ENCODE measurements at regions not wholly inside any gene's neighbourhood (a gene's known extent, or its start where the extent isn't known, plus 50 kb on each side); places are given as distances from the start of the nearest gene placed in this dataset.

GRCh38 chr18:60010513-60010912 is 110.7 kb downstream of the PMAIP1 start:
- Histone ChIP-seq H3K79me2 (ENCODE audit: control insufficient read depth in 1 of 2, insufficient read depth in 2 of 2, low read length in 2 of 2) (no peaks in the 10 kb centered on the region), H3K4me1 (replicated peaks in 1 of 4; ENCODE audit: control insufficient read depth in 3 of 4, insufficient read depth in 4 of 4, low read length in 3 of 4) (no peaks in the 10 kb centered on the region), H2AFZ (ENCODE audit: low read length) (no peak overlapping the region), H2BK20ac (ENCODE audit: low read length) (no peak overlapping the region), H3K79me1 (ENCODE audit: low read depth, low read length) (no peaks in the 10 kb centered on the region), H2BK120ac (replicated peaks; ENCODE audit: low read depth, low read length) (no peak overlapping the region), H3K23me2 (ENCODE audit: low read depth, low read length) (no peaks in the 10 kb centered on the region), H3K14ac (ENCODE audit: insufficient read length) (no peak overlapping the region), H3K9ac (replicated peaks in 1 of 4; ENCODE audit: extremely low read depth in 1 of 4, low read depth in 3 of 4, low read length in 3 of 4) (no peak overlapping the region), H3K27ac (ENCODE audit: low read depth, low read length) (no peak overlapping the region), H3K23ac (ENCODE audit: insufficient read length) (no peak overlapping the region), H3K4ac (replicated peaks; ENCODE audit: insufficient read length, low read depth, low read length) (no peak overlapping the region), H3K4me2 (ENCODE audit: insufficient read depth in 1 of 2, low read depth in 2 of 2, low read length in 2 of 2) (no peak overlapping the region), H2BK12ac (ENCODE audit: low read depth, low read length) (no peak overlapping the region), H3K27me3 (replicated peaks in 1 of 4; ENCODE audit: control insufficient read depth in 3 of 4, extremely low read depth in 1 of 4, insufficient read depth in 3 of 4, low read length in 3 of 4) (no peaks in the 10 kb centered on the region), H3K4me3 (ENCODE audit: extremely low read depth in 1 of 4, insufficient read depth in 2 of 4, low read depth in 3 of 4, low read length in 4 of 4) (no peak overlapping the region), H3K18ac (ENCODE audit: extremely low read depth, low read length) (no peak overlapping the region), H2BK15ac (ENCODE audit: low read length) (no peak overlapping the region), H4K91ac (replicated peaks; ENCODE audit: insufficient read length, low read length) (no peak overlapping the region), H4K8ac (ENCODE audit: extremely low read depth, insufficient read depth, low read length) (peak overlapping the region; percentile 59; the same call in 1 of the 2 replicates), H2AK5ac (ENCODE audit: low read depth, low read length) (no peak overlapping the region), H3K56ac (replicated peaks; ENCODE audit: insufficient read length, low read depth, low read length) (no peak overlapping the region), H3K36me3 (ENCODE audit: control insufficient read depth in 2 of 4, insufficient read depth in 4 of 4, low read length in 3 of 4) (no peaks in the 10 kb centered on the region; a peak in 1 of 8 replicates), H2BK5ac (ENCODE audit: low read depth, low read length) (no peak overlapping the region), H4K20me1 (replicated peaks in 1 of 2; ENCODE audit: control insufficient read depth in 1 of 2, insufficient read depth in 2 of 2, low read length in 2 of 2) (no peaks in the 10 kb centered on the region), H4K5ac (ENCODE audit: insufficient read length, low read depth, low read length) (no peak overlapping the region), H3K9me3 (ENCODE audit: insufficient read depth in 2 of 2, low read depth in 1 of 2, low read length in 1 of 2) (peaks cover 0 to 9% of the 10 kb centered on the region in 2 experiments; a peak in 1 of 4 replicates)
- DNase-seq (ENCODE audit: low read depth in 1 of 2, low spot score in 2 of 2) (no peak), FAIRE-seq (no peak)
- ChIA-PET CTCF (ENCODE audit: partially characterized antibody) (interaction anchor here (1.4 kb wide), 1 partner anchor 15 kb away, joined by 3 read pairs; no protein-coding TSS in a partner anchor), POLR2A (ENCODE audit: partially characterized antibody) (no interaction called here)
- 97% methylated on average over 23 of the region's 23 CpGs; no CpG with 5 or more reads in 1 of the 2 experiments for WGBS, 2 experiments (ENCODE audit: extremely low coverage in 1 of 2, insufficient coverage in 1 of 2, insufficient read length in 1 of 2, insufficient replicate concordance in 2 of 2, low coverage in 1 of 2, low lambda C conversion rate in 2 of 2, missing lambda C conversion rate in 1 of 2)
- no peak for TF ChIP-seq TAF1 (IDR thresholded peaks at IDR 0.05; ENCODE audit: low read depth, low read length)
- TF ChIP-seq FOSL1 (IDR thresholded peaks at IDR 0.05; ENCODE audit: insufficient read depth, low read depth, low read length), result no peak
- TF ChIP-seq CTBP2 (IDR thresholded peaks at IDR 0.05; ENCODE audit: borderline replicate concordance, insufficient read depth, insufficient read length, low read length), result no peak

All from H1 (cell line).